ENCODE measurements at regions not wholly inside any gene's neighbourhood (a gene's known extent, or its start where the extent isn't known, plus 50 kb on each side); places are given as distances from the start of the nearest gene placed in this dataset.
A peak's percentile ranks its signal among the peaks of the same experiment; 100 is the strongest.
"Not testable (repeated sequence)": the region's sequence is repeated elsewhere in the genome, so short reads cannot be mapped to it uniquely, and the experiment has no call there.

DNA sequence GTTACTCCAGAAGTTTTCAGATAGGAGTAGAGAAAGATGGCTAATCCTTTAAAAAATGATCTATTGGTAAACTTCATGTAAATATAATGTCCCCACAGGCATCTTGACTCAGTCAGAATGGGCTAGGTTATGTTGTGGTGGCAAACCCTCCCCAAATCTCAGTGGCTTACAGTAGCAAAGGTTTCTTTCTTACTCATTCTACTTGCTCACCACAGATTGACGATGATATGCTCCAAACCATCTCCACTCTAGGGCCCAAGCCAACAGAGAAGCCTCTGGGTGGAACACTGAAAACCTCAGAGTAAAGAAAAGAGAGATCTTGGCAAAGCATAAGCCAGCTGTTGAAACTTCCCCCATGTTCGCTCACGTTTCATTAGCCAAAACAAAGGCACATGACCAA lies 146.4 kb downstream of the EMP1 start:
- DNase-seq = no peak

DNA sequence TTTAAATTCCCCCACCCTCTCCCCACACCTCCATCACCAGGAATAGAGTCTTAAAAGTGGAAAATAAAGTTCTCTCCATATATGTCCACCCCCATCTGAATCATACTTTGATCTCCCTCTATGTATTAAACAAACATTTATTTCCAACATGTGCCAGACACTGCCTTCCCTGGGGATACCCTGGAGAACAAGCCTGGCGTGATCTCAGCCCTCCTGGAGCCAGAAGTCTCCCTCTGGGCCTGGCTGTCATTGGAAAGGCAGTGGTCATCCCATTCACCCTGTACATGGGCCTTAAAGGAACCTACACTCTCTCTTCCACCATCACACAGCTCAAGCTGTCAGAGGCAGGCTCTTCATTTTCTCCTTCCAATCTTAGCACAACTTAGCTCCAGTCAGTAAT lies 143.6 kb downstream of the EMP1 start:
- no peak for DNase-seq

DNA sequence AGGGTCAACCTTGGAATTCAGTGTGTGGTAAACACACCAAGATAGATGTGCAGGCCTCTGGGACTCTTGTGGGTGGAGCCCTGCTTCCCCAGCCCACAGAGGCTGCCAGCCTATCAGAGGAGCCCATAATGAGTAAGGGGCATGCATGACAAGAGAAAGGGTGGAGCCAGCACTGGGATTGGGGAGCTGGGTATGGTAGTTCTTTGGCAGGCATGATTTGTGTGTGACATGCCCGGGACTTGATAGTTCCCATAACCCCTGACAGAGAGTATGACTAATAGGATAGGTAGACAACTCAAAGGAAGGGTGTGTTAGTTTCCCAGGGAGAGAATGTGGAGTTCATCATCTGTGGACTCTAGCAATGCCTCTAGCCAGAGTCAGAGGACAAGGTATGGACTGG lies 143.0 kb downstream of the EMP1 start:
- DNase-seq = no peak

DNA sequence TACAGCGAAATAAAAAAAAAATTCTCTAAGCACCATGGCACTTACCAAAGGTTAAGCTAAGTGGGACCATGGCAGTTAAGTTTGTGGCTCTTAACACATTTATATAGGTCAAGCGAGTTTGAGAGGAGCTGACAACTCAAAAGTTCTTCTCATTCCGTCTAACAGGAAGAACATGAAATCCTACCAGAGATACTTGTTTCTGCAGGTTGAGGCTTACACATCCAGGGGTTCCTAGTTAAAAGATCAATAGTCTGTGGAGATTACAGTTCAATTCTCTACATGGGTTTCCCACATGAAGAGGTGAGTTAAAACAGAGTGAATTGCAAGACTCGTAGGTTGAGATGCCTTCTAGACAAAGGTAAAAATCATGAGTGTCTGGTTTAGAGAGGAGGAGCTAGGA lies 142.6 kb downstream of the EMP1 start:
- DNase-seq = no peak

DNA sequence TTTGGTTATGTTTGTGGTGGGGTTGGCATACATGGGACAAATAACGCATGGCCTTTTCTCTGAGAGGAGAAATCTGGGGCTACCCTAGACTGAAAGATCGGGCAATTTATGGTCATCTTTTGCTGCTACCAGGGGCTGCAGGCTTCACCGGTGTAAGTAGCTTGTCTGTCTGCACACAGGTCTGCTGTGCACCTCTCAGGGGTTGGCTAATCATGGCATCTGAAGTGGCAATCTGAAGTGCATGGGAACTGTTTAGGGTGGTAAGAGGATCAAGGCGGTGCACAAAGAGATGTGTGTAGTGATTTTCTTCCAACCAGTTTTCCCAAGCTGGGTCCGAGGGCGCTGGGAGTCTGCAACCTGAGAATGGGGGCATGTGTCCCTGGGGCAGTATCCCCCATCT lies 141.3 kb downstream of the EMP1 start:
- DNase-seq = no peak

DNA sequence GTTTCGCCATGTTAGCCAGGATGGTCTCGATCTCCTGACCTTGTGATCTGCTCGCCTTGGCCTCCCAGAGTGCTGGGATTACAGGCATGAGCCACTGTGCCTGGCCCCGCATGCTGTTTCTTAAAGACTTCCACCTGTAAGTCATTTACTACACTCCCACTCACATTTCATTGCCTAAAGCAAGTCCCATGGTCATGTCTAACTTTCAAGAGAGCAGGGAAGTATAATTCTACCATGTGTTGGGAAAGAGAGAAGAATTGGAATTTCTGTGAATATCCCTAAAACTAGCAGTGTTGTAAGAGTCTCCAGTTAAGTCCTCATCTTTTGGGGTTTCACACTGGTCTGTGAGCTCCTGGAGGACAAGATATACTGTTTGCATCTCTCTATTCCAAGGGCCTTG lies 139.7 kb downstream of the EMP1 start:
- DNase-seq = no peak

DNA sequence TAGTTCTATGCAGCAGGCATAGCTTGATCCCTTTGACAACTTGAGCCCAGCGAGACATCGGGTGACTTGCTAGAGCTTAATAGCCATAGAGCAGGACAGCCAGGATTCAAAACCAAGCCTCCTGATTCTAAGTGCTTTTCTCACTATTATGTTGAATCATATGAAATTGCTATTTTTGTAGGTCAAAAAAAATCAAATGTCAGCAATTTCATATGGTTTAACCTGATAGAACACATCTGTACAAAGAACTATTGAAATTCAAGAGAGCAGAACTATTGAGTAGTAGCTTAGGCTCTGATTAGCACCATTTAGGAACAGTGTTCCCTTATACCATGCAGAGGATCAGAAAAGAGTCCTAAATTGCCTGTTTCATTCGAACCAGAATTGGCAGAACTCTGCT lies 132.0 kb downstream of the EMP1 start:
- DNase-seq = no peak

DNA sequence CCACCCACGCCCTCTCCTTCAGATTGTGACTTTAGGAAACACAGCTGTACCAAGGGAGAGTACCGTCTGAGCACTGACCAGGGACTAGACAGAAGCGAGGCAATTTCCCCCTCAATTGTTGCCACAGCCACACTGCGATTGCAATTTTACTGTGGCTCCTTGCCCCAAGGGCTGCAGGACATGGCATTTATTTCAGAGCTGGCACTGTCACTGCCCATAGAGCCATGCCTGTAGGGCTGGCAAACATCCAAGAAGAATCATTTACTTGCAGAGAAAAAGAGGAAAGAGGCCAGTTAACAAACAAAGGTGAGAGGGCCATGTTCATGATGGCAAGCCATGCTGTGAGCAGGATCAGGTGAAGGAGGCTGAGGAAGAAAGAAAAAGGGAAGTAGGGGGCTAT lies 129.6 kb downstream of the EMP1 start:
- no peak for DNase-seq

DNA sequence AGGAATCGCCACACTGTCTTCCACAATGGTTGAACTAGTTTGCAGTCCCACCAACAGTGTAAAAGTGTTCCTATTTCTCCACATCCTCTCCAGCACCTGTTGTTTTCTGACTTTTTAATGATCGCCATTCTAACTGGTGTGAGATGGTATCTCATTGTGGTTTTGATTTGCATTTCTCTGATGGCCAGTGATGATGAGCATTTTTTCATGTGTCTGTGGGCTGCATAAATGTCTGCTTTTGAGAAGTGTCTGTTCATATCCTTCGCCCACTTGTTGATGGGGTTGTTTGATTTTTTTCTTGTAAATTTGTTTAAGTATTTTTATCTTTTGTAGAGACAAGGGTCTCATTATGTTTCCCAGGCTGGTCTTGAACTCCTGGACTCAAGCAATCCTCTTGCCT lies 128.5 kb downstream of the EMP1 start:
- not testable (repeated sequence) for DNase-seq

DNA sequence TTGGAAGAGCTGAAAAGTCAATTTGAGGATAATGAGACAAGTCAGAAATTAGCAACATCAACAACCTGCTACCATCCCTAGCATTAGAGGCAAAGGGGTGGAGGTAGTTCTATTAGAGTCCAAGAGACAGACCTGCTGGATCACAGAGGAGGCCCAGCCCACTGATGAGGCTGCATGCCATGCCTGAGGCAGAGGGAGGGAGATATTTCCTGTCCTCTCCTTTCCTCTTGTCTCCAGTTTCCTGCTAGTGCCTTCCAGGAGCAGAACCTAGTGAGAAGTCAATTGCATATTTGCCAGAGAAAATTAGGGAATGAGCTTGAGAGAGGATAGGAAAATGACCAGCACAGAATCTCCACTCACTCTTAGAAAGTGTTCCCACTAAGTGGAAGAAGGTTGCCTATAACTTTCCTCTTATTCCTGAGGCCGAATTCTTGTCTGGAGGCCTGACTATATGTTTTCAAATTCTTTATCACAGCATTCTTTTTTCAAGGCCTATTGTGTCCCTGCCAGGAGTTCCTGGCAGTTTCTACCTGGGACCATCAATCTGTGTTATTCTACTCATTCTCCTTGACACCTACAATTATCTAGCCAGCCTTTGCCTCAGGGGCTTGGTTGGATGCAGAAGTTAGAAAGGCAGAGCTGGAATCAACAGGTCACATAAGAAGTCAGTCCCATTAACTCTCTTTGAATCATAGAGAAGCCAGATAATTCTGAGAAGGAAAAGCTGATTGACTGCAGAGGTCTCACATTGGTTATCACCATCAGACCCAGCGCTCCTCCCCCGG lies 121.9 kb downstream of the EMP1 start:
- DNase-seq = no peak

DNA sequence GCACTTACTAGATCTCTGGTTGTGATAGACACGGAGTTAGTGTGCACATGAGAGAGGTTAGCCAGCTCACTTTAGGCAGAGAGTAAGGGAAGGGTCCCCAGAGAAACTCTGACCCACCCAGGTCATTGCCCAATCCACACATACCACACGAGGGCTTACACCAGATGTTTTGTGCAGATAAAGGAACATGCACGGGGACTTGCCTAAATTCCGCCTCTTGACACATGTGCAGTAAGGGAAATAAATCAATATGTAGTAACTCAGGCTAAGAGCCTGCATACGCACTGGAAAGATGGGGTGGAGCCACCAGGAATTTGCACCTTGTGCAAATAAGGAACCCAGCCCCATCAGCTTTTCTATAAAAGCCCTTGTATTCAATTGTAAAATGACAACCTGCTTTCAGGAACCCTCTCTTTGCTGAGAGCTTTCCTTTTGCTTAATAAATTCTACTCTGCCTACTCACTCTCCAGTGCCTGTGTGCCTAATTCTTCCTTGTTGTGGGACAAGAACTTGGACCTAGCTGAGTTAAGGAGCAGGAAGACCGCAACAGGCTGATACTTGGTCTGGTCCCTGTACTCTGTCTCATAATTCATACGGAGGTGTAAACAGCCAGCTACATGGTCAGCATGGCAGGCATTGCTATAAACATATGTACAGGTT lies 120.2 kb downstream of the EMP1 start:
- no peak for DNase-seq

DNA sequence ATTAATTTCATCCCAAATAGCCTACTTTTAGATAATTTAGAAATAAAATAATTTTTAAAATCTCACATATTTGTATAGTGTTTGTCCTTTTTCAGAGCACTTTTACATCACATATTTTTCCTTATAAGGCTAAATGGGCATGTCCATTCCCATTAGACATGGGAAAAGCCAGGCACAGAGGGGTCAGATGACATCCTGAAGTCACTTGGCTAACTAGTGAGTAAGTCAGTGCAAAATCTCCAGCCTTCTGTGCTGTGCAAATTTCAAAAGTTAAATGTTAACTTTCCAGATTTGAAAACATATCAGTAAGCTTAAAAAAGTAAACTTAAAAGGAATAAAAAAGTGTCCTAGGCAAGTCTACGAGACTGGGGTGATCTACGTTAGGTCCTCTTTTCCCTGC lies 117.4 kb downstream of the EMP1 start:
- no peak for DNase-seq

DNA sequence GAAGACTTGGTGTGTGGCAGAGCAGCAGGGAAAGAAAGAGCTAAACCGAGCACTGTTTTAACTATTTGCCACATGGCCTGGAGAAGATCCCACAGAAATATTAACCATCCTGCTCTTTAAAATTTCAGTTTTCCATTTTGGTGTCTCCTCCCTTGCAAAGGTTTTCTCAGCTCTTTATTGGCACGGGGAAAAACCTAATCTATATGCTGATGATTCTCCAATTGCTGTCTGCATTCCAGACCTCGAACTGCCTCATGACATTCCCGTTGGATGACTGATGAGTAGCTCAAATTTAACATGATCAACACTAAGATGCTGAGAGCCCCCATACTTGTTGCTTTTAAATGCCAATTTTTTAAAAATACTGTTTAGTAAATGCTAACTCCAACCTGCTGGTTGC lies 115.0 kb downstream of the EMP1 start:
- no peak for DNase-seq

DNA sequence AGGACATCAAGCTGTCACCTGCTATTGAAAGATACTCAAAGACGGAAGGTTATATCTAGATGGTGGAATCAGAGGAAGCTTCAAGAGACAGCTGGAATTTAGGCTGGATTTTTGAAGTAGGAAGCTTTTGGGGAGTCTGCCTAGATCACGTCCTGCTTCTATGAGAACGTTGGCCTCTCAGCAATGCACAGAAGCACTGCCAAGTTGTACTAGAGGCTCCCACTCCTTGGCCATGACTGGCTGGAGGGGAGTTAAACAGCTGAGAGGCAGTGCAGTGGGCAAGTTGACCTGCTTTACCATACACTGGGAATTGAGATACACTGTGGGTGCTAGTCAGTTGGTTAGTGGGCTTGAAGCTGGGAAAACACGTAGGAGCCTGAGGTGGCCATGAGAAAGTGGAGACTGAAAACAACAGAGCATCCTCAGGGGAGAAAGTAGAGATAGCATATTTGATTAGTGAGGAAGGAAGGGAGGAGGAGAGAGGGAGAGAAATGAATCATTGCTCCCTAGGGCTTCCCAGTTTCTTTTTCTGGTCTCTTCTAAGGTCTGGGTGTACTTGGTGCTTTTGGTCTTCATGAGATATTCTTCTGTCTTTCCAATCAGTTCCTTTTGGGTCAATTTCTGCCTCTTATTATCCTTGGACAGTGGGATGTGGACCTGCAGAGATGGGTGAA lies 110.8 kb downstream of the EMP1 start:
- no peak for DNase-seq

DNA sequence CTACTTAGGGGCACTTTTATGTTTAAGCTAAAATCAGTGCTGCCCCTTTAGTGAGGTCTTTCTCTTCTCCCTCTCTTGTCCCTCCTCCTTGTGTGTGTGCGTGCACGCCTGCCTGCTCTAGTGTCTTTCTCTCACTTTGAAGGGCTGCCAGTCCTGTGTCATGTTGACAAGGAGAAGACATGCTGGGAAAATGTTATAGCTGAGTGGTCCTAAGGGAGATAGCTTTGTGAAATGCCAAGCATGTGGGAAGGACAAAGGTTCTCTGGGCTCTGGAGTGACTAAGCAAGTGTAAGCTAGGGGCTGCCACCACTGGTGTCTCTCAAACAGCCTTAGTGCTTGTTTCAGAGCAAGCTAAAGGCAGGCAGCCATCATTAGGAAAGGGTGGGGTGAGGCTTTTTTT lies 108.4 kb downstream of the EMP1 start:
- DNase-seq = no peak

DNA sequence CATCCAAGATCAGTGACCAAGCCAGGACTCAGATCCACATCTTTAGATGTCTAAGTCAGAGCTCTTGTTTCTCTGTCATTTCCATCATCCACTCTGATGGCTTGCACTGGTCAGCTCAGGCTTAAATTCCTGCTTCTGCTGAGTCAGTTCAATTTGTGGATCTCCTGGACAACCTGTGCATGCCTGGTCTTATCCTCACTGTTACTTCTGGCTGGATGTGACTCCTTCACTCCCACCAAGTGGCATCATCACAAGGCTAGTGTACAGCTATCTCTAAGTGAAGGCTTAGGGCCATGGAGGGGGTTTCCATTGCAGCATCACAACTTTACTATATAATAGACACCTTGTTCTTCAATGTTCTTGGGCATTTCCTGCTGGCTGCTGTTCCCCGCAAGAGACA lies 102.9 kb downstream of the EMP1 start:
- no peak for DNase-seq

DNA sequence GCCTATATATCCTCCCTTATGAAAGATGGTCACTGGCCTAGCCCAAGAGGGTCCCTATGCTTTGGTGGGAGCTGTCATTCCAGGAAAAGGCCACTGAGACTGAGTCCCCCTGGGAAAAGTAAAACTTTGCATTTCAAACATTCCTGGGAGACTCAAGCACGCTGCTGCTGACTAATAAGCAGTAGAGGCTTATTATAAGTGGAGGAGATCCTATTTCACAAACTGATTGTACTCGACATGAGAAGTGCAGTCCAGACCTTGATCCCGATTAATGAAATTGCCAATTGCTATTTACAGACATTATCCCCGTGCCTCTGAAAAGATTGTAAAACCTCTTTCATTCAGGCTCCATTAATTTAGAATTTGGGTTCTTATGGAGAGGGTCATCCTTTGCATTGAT lies 96.6 kb downstream of the EMP1 start:
- no peak for DNase-seq

DNA sequence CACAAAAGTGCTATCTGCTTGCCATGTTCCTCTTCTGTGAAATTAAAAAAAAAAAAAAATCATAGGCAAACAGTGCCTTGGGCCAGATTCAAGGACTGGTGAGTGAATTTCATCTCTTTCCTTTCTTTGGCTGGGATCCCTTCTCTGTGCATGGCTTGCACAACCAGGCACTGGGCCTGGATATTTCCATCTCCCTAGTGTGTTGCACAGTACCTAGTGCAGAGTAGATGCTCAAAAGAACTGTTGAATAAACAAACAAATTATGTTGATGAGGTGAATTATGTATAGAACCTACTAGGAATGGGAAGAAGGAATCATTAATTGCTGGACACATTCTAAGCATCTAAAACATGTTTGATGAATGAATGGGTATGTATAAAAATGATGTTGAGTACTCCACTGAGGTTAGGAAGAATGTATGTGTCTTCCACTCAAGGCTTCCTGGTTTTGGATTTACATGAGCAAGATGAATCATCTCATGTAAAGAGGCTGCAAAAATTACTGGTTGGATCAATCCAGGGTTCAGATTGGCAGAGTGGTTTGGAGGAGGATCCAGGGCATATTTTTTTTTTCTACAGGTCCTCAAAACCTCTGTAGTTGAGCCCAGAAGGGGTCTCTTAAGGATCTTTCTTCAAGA lies 93.2 kb downstream of the EMP1 start:
- DNase-seq = no peak

DNA sequence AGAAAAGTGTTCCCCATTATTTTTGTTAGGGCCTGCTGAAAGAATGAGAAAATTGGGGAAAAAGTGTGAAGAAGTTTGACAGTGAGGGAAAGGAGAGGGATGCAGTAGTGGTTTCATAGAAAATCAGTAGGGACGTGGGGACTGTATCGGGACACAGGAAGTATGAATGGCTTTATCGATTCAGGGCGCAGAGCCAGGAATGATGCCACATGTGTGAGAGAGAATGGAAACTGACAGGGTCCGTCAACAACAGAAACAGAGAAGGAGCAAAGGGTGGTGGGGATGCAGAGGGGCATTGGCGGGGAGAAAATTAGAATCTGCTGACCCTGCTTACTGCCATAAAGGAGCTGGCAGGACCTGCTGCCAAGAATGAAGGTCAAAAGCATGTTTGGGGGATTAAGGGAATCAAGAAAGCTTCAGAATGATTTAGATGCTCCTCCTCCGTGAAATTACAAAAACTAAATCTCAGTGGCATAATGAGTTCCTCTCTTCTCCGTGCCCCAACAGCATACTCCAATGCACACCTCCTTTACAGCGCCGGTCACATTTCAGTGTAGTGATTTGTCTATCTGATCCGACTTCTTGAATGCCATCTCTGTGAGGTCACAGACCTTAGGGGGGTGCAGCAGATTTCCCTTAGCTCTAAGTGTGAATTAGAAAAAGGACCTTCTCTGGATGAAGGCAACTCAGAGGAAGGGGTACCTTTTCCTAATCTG lies 92.6 kb downstream of the EMP1 start:
- no peak for DNase-seq

DNA sequence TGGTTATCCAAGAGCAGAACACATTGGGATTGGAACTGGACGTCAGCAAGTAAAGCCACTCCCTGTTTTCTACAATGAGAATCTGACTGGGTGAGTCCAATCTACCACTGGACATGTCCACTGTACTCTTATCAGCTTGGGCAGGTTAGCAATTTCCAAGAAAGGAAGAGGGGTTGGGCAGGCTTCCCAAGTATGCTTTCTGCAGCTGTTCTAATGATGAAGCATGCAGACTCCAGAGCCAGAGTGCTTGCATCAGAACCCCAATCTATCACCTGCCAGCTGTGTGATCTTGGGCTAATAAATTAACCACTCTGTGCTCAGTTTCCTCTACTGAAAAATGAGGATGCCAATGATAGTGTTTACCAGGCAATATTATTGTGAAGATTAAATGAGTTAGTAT lies 92.0 kb downstream of the EMP1 start:
- no peak for DNase-seq

DNA sequence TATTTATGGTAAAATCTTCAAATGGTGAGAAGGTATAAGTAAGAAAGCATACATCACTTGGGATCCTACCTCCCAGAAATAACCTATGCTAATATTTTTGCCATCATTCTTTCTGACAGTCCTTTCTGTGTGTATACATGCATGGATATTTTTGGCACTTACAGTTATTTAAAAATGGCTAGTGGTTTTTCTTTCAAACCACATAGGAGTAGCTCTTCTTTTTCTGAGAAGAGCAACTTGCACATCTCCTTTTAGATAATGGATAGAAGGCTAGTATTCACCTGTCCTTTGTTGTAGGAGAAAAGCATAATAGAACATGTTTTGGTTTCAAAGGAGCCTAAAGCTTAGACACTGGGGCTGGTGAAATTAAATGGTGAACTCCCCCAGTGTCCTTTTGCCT lies 87.3 kb downstream of the EMP1 start:
- DNase-seq = no peak

DNA sequence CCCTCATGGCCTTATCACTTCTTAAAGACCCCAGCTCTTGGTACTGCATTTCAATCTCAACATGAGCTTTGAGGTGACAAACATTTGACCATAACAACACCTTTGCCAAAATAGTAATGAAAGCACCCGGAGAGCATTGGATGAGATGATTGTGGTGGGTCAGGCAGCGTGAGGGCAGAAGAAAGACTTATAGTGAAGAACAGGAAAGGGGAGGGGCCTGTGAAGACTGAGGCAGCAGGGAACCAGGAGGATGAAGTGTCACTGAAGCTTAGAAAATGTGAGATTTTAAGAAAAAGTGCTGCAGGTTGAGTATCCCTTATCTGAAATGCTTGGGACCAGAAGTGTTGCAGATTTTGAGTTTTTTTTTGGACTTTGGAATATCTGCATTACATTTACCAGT lies 86.3 kb downstream of the EMP1 start:
- DNase-seq = no peak

DNA sequence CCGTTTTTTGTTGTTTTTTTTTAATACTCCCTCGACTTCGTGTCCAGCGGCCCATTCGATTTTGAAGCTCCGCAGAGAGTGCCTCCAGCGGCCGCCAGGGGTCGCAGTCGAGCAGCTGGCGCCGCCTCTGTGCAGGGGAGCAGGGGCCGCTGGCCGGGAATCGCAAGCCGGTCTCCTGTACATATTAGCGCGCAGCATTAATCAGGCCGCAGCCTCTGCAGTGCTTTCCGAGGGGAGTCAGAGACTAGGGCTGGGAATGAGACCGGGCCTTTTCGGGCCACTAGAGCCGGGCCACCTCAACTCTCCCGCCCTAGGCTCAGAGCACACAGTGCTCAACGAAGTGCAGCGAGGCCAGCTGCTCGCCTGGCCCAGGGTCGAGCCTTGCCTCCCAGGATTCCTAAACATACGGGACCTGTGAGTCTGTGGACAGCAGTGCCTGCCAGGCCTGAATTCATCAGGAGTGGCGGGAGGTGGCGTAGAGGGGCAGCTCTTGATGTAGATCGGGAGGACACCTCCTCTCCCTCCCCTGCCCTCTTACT lies 81.8 kb downstream of the EMP1 start:
- peak in 1 of 2 experiments; percentile 26 for DNase-seq

Measured in cerebellar nuclear complex (tissue), 1 donor.